HG02759 (cell line): ENCODE measurements at regions not wholly inside any gene's neighbourhood (a gene's known extent, or its start where the extent isn't known, plus 50 kb on each side); places are given as distances from the start of the nearest gene placed in this dataset.
"Not testable (repeated sequence)": the region's sequence is repeated elsewhere in the genome, so short reads cannot be mapped to it uniquely, and the experiment has no call there.

Experiments
- ATAC-seq: cut with Tn5 transposase; IDR thresholded peaks from one replicate; pipeline ENCODE4 v1.9.1; 2021; ENCODE audit warnings: mild to moderate bottlenecking, moderate library complexity; ENCODE audit not compliant: unreplicated experiment

DNA sequence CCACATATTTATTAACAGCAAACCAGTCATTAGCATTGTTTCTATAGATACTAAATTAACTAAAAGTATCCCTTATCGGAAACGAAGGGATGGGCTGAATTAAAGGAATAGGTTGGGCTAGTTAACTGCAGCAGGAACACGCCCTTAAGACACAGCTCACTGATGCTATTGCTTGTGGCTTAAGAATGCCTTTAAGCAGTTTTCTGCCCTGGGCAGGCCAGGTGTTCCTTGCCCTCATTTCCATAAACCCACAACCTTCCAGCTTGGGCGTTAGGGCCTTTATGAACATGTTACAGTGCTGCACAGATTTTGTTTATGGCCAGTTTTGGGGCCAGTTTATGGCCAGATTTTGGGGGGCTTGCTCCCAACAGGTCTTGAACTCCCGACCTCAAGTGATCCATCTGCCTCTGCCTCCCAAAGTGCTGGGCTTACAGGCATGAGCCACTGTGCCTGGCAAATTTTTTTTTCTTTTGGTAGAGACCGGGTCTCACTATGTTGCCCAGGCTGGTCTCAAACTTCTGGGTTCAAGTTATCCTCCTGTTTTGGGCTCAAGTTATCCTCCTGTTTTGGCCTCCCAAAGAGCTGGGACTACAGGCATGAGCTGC lies 90.1 kb upstream of the GRIN2A start:
- ATAC-seq: not testable (repeated sequence)

GRCh38 chr16:10275214-10275996 lies 93.2 kb upstream of the GRIN2A start:
- peak; percentile 69 for ATAC-seq

DNA sequence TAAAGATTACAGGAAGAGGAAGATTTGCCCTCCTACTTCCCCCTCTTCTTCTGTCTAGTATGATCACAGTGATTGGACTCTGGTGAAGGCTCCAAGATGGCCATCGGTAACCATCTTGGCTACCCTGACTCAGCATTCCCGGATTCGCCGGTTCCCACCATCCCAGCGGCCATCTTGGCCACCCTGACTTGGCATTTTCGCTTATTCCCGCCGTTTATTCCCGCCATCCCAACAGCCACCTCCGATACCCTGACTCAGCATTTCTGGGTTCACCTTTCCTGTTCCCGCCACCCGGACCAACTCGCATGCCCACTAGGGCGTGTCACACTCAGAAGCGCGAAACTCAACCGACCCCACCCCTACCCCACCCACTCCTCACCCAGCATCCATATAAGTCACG lies 95.4 kb upstream of the GRIN2A start:
- no peak for ATAC-seq

GRCh38 chr16:10280262-10281170 lies 98.3 kb upstream of the GRIN2A start:
- ATAC-seq: no peak

DNA sequence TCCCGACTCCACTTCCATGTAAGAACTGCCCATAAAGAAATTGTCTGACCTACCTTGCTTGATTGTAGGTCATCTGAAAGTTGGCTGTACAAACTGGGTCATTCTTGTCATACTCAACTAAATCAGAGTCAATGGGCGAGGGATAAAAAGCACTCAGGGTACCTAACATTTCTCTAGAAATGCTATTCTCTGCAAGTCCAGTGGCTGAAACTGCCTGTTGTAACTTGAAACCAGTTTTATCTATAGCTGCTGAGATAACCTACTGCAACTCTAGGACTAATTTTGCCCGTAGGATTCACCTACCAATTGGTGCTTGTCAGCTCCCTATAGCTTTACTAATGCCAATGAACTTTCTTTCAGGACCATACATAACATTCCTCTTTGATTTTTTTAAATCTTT lies 100.1 kb upstream of the GRIN2A start:
- ATAC-seq: no peak

GRCh38 chr16:10283246-10283645 lies 101.0 kb upstream of the GRIN2A start:
- ATAC-seq: not testable (repeated sequence)

GRCh38 chr16:10290467-10291105 lies 95.3 kb upstream of the ATF7IP2 start:
- not testable (repeated sequence) for ATAC-seq

DNA sequence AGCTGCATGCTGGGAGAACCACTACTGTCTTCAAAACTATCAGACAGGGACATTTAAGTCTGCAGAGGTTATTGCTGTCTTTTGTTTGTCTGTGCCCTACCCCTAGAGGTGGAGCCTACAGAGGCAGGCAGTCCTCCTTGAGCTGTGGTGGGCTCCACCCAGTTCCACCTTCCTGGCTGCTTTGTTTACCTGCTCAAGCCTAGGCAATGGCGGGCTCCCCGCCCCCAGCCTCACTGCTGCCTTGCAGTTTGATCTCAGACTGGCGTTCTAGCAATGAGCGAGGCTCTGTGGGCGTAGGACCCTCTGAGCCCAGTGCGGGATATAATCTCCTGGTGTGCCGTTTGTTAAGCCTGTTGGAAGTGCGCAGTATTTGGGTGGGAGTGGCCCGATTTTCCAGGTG lies 93.7 kb upstream of the ATF7IP2 start:
- not testable (repeated sequence) for ATAC-seq

GRCh38 chr16:10292976-10293375 lies 92.9 kb upstream of the ATF7IP2 start:
- not testable (repeated sequence) for ATAC-seq

DNA sequence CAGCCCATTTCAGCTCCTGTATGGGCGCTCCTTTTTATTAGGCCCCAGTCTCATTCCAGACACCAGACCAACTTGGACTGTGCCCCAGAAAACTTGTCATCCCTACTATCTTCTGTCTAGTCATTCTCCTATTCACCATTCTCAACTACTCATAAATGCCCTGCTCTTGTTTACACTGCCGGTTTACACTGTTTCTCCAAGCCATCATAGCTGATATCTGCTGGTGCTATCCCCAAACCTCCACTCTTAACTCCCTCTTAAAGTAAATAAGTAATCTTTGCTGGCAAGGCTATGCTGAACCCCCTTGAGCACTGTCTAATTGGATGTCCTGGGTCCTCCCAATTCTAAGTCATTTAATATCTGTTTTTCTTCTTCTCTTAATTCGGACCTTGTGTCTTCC lies 91.7 kb upstream of the ATF7IP2 start:
- not testable (repeated sequence) for ATAC-seq

GRCh38 chr16:10296956-10297340 lies 88.9 kb upstream of the ATF7IP2 start:
- ATAC-seq: peak; percentile 29

GRCh38 chr16:10297341-10298006 lies 88.4 kb upstream of the ATF7IP2 start:
- ATAC-seq: peak; percentile 98

DNA sequence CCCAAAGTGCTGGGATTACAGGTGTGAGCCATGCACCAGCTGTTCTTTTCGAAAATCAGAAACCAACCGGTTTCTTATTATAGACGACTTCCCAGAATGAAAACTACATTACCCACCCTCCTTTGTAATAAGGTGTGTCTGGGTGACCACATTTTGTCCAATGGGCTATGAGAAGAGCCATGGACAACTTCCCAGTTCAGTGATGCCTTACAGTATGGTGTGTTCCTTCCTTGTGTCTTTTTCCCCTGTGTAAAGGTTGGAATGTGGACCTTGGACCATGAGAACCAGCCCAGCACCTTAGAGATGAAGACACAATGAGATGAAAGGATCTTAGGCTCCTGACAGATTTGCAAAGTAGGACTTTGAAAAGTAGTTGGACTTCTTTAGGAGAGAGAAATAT lies 85.0 kb upstream of the ATF7IP2 start:
- no peak for ATAC-seq

DNA sequence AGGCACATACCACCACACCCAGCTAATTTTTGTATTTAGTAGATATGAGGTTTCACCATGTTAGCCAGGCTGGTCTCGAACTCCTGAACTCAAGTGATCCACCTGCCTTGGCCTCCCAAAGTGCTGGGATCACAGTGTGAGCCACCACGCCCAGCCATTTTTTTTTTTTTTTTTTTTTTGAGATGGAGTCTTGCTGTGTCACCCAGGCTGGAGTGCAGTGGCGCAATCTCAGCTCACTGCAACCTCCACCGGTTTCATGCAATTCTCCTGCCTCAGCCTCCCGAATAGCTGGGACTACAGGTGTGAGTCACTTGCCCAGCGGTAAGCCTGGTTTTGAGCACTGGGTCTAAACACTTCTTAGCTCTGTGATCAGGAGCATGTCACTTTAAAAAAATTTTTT lies 84.3 kb upstream of the ATF7IP2 start:
- not testable (repeated sequence) for ATAC-seq

DNA sequence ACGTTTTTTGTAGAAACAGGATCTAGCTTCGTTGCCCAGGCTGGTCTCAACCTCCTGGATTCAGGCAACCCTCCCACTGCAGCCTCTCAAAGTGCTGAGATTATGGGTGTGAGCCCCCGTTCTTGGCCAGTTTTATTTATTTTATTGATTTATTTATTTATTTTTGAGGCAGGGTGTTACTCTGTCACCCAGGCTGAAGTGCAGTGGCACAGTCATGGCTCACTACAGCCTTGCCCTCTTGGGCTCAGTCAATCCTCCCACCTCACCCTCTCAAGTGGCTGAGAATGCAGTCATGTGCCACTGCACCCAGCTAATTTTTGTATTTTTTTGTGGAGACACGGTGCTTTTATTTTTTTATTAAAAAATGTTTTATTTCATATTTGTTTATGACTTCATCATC lies 79.9 kb upstream of the ATF7IP2 start:
- no peak for ATAC-seq

- ATAC-seq: no peak
These were observed 77.3 kb upstream of the ATF7IP2 start for GRCh38 chr16:10308305-10309193.

DNA sequence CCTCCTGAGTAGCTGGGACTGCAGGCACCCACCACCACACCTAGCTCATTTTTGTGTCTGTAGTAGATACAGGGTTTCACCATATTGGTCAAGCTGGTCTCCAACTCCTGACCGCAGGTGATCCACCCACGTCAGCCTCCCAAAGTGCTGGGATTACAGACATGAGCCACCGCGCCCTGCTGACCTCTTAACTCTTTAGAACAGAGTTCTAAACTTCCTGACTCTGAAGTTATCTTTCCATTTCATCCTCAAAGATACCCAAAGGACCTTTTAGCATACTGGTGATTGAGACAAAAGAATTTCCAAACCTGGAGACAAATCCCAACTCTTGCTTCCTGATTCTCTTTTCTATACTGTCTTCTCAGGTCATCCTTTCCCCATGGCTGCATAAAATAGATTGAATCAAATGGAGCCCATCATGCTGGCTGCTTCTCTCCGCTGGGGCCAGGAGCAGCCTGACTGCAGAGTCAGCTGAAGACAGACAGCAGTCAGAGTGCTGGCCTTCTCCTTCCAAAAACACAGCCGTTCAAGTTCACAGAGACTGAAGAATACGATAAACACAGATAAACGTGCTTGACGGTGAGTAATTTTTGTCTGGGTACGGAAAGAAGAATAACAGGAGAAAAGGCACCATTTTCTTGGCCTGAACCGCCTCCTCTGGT lies 76.5 kb upstream of the ATF7IP2 start:
- no peak for ATAC-seq

DNA sequence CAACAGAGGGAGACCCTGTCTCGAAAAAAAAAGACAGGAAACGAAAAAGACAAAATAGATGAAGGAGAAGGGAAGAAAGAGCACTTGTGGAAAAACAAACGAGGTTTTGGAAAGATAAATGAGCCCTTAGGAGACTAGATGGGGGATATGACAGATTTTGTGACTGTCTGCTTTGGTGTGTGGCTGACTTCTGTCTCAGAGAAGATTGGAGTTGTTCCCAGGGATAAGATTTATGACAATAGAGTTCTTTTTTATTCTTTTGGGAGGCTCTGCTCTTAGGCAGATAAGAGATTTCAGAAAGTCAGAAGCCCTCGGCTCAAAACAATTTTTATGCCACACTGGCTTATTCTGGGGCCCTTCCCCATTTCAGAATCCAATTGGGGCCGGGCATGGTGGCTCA lies 73.9 kb upstream of the ATF7IP2 start:
- no peak for ATAC-seq
